Endodermal cell (in vitro differentiated cells): ENCODE measurements at regions not wholly inside any gene's neighbourhood (a gene's known extent, or its start where the extent isn't known, plus 50 kb on each side); places are given as distances from the start of the nearest gene placed in this dataset.
"Not testable (repeated sequence)": the region's sequence is repeated elsewhere in the genome, so short reads cannot be mapped to it uniquely, and the experiment has no call there.

Experiments
- DNase-seq: peaks from one replicate; pipeline ENCODE4 v3.0.0-alpha.2; 2017
- H3K27ac ChIP-seq: 2 replicates; pipeline ENCODE4 v1.5.1; 2013; ENCODE audit warnings: mild to moderate bottlenecking, low read depth, low read length, moderate library complexity
- H3K27me3 ChIP-seq: 2 replicates; pipeline ENCODE4 v1.6.1; 2013; ENCODE audit warnings: mild to moderate bottlenecking, low read length, moderate library complexity; ENCODE audit not compliant: insufficient read depth, control insufficient read depth, poor library complexity, severe bottlenecking
- H3K36me3 ChIP-seq: 2 replicates; pipeline ENCODE4 v1.7.0; 2013; ENCODE audit warnings: mild to moderate bottlenecking, low read length, moderate library complexity; ENCODE audit not compliant: control insufficient read depth, insufficient read depth
- H3K4me1 ChIP-seq: one replicate; pipeline ENCODE4 v1.7.0; 2013; ENCODE audit warnings: low read length; ENCODE audit not compliant: control insufficient read depth, insufficient read depth
- H3K4me3 ChIP-seq: 2 replicates; pipeline ENCODE4 v1.5.1; 2013; ENCODE audit warnings: mild to moderate bottlenecking, low read length, moderate library complexity
- H3K9ac ChIP-seq: 2 replicates; pipeline ENCODE4 v1.6.1; 2013; ENCODE audit warnings: mild to moderate bottlenecking, low read length, moderate library complexity; ENCODE audit not compliant: poor library complexity, severe bottlenecking; ENCODE audit errors: extremely low read depth
- H3K9me3 ChIP-seq: 2 replicates; pipeline ENCODE4 v1.6.1; 2013; ENCODE audit warnings: mild to moderate bottlenecking, low read length, moderate library complexity; ENCODE audit not compliant: control insufficient read depth
- H3K27ac Mint-ChIP-seq: 2 replicates; pipeline ENCODE4 v1.8.0; 2020; ENCODE audit warnings: mixed read lengths
- H3K27me3 Mint-ChIP-seq: 2 replicates; pipeline ENCODE4 v1.8.0; 2021; ENCODE audit warnings: mild to moderate bottlenecking, mixed read lengths; ENCODE audit not compliant: insufficient read depth
- H3K36me3 Mint-ChIP-seq: 2 replicates; pipeline ENCODE4 v1.8.0; 2020; ENCODE audit warnings: low read depth, mixed read lengths
- H3K4me1 Mint-ChIP-seq: 2 replicates; pipeline ENCODE4 v1.8.0; 2020; ENCODE audit warnings: mixed read lengths
- H3K4me3 Mint-ChIP-seq: 2 replicates; pipeline ENCODE4 v1.8.0; 2020; ENCODE audit warnings: mild to moderate bottlenecking, moderate library complexity, mixed read lengths
- H3K9me3 Mint-ChIP-seq: 2 replicates; pipeline ENCODE4 v1.8.0; 2020; ENCODE audit warnings: mild to moderate bottlenecking, mixed read lengths
- WGBS, 2 experiments: methylation state at CpG; one replicate each; pipeline versions ENCODE4 v1.1.5 to v1.1.7; 2013; ENCODE audit warnings: missing lambda C conversion rate in 2 of 2, mixed read lengths in 1 of 2; ENCODE audit not compliant: insufficient coverage in 1 of 2, insufficient read length in 1 of 2; 5-methylcytosine and 5-hydroxymethylcytosine counted together
- TF ChIP-seq, protein P1 (sequence below): fragments of 200-600 bp; sonication (generic); conservative IDR thresholded peaks from 2 replicates; pipeline ENCODE4 v1.5.0; 2021; ENCODE audit warnings: antibody characterized with exemption, mild to moderate bottlenecking

GRCh38 chr4:173998471-173999144 is 284.9 kb downstream of the FBXO8 start:
- no peaks in the 10 kb centered on the region for H3K36me3 Mint-ChIP-seq
- H3K27ac ChIP-seq: no peak overlapping the region
- TF ChIP-seq, protein P1, sequence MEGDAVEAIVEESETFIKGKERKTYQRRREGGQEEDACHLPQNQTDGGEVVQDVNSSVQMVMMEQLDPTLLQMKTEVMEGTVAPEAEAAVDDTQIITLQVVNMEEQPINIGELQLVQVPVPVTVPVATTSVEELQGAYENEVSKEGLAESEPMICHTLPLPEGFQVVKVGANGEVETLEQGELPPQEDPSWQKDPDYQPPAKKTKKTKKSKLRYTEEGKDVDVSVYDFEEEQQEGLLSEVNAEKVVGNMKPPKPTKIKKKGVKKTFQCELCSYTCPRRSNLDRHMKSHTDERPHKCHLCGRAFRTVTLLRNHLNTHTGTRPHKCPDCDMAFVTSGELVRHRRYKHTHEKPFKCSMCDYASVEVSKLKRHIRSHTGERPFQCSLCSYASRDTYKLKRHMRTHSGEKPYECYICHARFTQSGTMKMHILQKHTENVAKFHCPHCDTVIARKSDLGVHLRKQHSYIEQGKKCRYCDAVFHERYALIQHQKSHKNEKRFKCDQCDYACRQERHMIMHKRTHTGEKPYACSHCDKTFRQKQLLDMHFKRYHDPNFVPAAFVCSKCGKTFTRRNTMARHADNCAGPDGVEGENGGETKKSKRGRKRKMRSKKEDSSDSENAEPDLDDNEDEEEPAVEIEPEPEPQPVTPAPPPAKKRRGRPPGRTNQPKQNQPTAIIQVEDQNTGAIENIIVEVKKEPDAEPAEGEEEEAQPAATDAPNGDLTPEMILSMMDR: no peak

DNA sequence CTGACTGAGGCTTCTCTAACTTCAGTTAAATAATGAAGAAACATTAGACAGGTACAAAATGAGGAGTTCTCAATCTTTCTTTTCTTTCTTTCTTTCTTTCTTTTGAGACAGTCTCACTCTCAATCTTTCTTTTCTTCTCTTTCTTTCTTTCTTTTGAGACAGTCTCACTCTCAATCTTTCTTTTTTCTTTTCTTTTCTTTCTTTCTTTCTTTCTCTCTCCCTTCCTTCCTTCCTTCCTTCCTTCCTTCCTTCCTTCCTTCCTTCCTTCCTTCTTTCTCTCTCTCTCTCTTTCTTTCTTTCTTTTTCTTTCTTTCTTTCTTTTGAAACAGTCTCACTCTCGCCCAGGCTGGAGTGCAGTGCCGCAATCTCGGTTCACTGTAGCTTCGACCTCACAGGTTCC is 287.7 kb downstream of the FBXO8 start:
- H3K36me3 ChIP-seq, H3K4me1 ChIP-seq, H3K36me3 Mint-ChIP-seq, H3K4me3 Mint-ChIP-seq, H3K27ac ChIP-seq, H3K9me3 Mint-ChIP-seq, H3K4me1 Mint-ChIP-seq, H3K27ac Mint-ChIP-seq, DNase-seq, H3K9ac ChIP-seq, H3K9me3 ChIP-seq, H3K4me3 ChIP-seq, H3K27me3 ChIP-seq: not testable (repeated sequence)
- 95 to 100% methylated on average over 4 of the region's 4 CpGs for WGBS, 2 experiments
- peaks cover 24% of the 10 kb centered on the region for H3K27me3 Mint-ChIP-seq

More at GRCh38 chr4:173998471-173999144, 284.9 kb downstream of the FBXO8 start:
- Mint-ChIP-seq H3K27me3 (peaks cover 38% of the 10 kb centered on the region), H3K27ac (no peak overlapping the region), H3K9me3 (no peaks in the 10 kb centered on the region), H3K4me1 (peaks cover 2% of the 10 kb centered on the region), H3K4me3 (no peak overlapping the region)
- Histone ChIP-seq H3K9me3 (no peaks in the 10 kb centered on the region), H3K4me1 (no peaks in the 10 kb centered on the region), H3K9ac (no peak overlapping the region), H3K4me3 (no peak overlapping the region), H3K27me3 (peaks cover 8% of the 10 kb centered on the region), H3K36me3 (no peaks in the 10 kb centered on the region)
- no peak for DNase-seq
- 88 to 96% methylated on average over 2 to 6 of the region's 6 CpGs for WGBS, 2 experiments

DNA sequence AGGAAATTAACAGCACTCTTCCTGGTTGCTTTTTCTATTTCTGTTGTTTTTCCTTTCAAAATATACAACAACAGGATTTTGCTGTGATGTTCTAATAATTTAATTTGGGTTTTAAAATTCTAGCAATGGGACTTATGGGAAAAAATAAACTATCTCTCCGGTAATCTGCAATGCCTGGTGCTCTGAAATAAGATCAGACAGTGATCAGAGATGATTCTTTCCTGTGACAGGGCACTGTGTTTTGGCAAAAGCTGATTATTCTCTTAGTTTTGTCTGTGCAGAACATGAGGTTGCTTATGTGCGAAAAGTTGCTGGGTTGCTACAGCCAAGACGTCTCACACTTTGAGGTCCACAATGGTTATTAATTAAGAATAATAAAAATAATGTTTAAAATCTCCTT is 291.7 kb downstream of the FBXO8 start:
- no peaks in the 10 kb centered on the region for H3K27me3 ChIP-seq
- H3K27me3 Mint-ChIP-seq: peaks cover 4% of the 10 kb centered on the region
- H3K36me3 Mint-ChIP-seq: no peaks in the 10 kb centered on the region
- H3K9ac ChIP-seq: no peak overlapping the region
- WGBS, 2 experiments: 95 to 100% methylated on average over 1 to 3 of the region's 3 CpGs
- H3K9me3 ChIP-seq: no peaks in the 10 kb centered on the region
- no peak for DNase-seq
- no peak overlapping the region for H3K27ac Mint-ChIP-seq
- H3K36me3 ChIP-seq: no peaks in the 10 kb centered on the region
- TF ChIP-seq, protein P1: no peak
- no peak overlapping the region for H3K4me3 ChIP-seq
- H3K4me1 Mint-ChIP-seq: peaks cover 15% of the 10 kb centered on the region
- H3K9me3 Mint-ChIP-seq: no peaks in the 10 kb centered on the region
- H3K4me1 ChIP-seq: peaks cover 8% of the 10 kb centered on the region
- no peak overlapping the region for H3K27ac ChIP-seq
- H3K4me3 Mint-ChIP-seq: no peak overlapping the region

- Histone ChIP-seq H3K4me3 (no peak overlapping the region), H3K4me1 (peaks cover 8% of the 10 kb centered on the region), H3K36me3 (no peaks in the 10 kb centered on the region), H3K27me3 (no peaks in the 10 kb centered on the region), H3K9ac (no peak overlapping the region), H3K27ac (no peak overlapping the region), H3K9me3 (no peaks in the 10 kb centered on the region)
- H3K27me3 Mint-ChIP-seq: peaks cover 6% of the 10 kb centered on the region
- H3K9me3 Mint-ChIP-seq: no peaks in the 10 kb centered on the region
- no peak for DNase-seq
- H3K36me3 Mint-ChIP-seq: no peaks in the 10 kb centered on the region
- no peak overlapping the region for H3K4me3 Mint-ChIP-seq
- TF ChIP-seq, protein P1: no peak
- H3K27ac Mint-ChIP-seq: no peak overlapping the region
- 83 to 86% methylated on average over 1 of the region's 1 CpG for WGBS, 2 experiments
- peaks cover 15% of the 10 kb centered on the region for H3K4me1 Mint-ChIP-seq
These were observed 292.2 kb downstream of the FBXO8 start for GRCh38 chr4:173991316-173991715.
